RCC 7860 (cell line): ENCODE measurements at regions not wholly inside any gene's neighbourhood (a gene's known extent, or its start where the extent isn't known, plus 50 kb on each side); places are given as distances from the start of the nearest gene placed in this dataset.
"Not testable (repeated sequence)": the region's sequence is repeated elsewhere in the genome, so short reads cannot be mapped to it uniquely, and the experiment has no call there.

Experiments used
- DNase-seq: peaks from one replicate; pipeline ENCODE4 v3.0.0-alpha.2; 2015; ENCODE audit warnings: low spot score
- FAIRE-seq: peaks from 2 replicates; lab custom pipeline; 2012; peaks lifted over from hg19 to GRCh38; lab: Jason Lieb, UNC

- DNase-seq, result no peak
- FAIRE-seq, result no peak
Observed at GRCh38 chrX:75673468-75673867, 111.6 kb downstream of the MAGEE2 start.

GRCh38 chrX:75655627-75656026, 129.4 kb downstream of the MAGEE2 start:
- FAIRE-seq (no peak), DNase-seq (no peak)

- DNase-seq (no peak), FAIRE-seq (no peak)
Observed at GRCh38 chrX:75649829-75650228, 127.0 kb upstream of the ZDHHC15 start.

GRCh38 chrX:75648803-75649588, 126.2 kb upstream of the ZDHHC15 start:
- DNase-seq (no peak), FAIRE-seq (no peak)

- DNase-seq (no peak), FAIRE-seq (no peak)
Observed at GRCh38 chrX:75642811-75643361, 120.0 kb upstream of the ZDHHC15 start.

- FAIRE-seq (no peak), DNase-seq (no peak)
Observed at GRCh38 chrX:75638332-75638731, 115.5 kb upstream of the ZDHHC15 start.

- FAIRE-seq, result no peak
- no peak for DNase-seq
Observed at GRCh38 chrX:75625232-75625631, 102.4 kb upstream of the ZDHHC15 start.

- no peak for DNase-seq
- FAIRE-seq, result no peak
Observed at GRCh38 chrX:75623535-75623934, 100.7 kb upstream of the ZDHHC15 start.

- DNase-seq, result no peak
- FAIRE-seq, result no peak
Observed at GRCh38 chrX:75609406-75609805, 86.6 kb upstream of the ZDHHC15 start.

GRCh38 chrX:75603833-75604232, 81.0 kb upstream of the ZDHHC15 start:
- peak; percentile 52 for FAIRE-seq
- peak; percentile 4 for DNase-seq

- DNase-seq, FAIRE-seq: not testable (repeated sequence)
Observed at GRCh38 chrX:75602022-75602421, 79.2 kb upstream of the ZDHHC15 start.

- DNase-seq (no peak), FAIRE-seq (no peak)
Observed at GRCh38 chrX:75596178-75596577, 73.3 kb upstream of the ZDHHC15 start.

- not testable (repeated sequence) for DNase-seq, FAIRE-seq
Observed at GRCh38 chrX:75593186-75593585, 70.3 kb upstream of the ZDHHC15 start.

- no peak for DNase-seq
- no peak for FAIRE-seq
Observed at GRCh38 chrX:75582511-75582910, 59.7 kb upstream of the ZDHHC15 start.
